SJCRH30 (cell line): ENCODE measurements at regions not wholly inside any gene's neighbourhood (a gene's known extent, or its start where the extent isn't known, plus 50 kb on each side); places are given as distances from the start of the nearest gene placed in this dataset.

Experiments used
- DNase-seq, 2 experiments: peaks; one replicate each; pipeline ENCODE4 v3.0.0-alpha.2; 2015 to 2020
- H3K27ac ChIP-seq: fragments of 250-450 bp; sonication (Bioruptor Pico); 2 replicates; pipeline ENCODE4 v1.5.1; 2020; ENCODE audit warnings: mild to moderate bottlenecking, moderate library complexity
- H3K27me3 ChIP-seq: fragments of 250-450 bp; sonication (Bioruptor Pico); 2 replicates; pipeline ENCODE4 v1.5.1; 2020; ENCODE audit warnings: mild to moderate bottlenecking, moderate library complexity
- H3K36me3 ChIP-seq: fragments of 250-450 bp; sonication (Bioruptor Pico); 2 replicates; pipeline ENCODE4 v1.5.1; 2020; ENCODE audit warnings: mild to moderate bottlenecking, moderate library complexity
- H3K4me1 ChIP-seq: fragments of 250-450 bp; sonication (Bioruptor Pico); 2 replicates; pipeline ENCODE4 v1.5.1; 2020; ENCODE audit warnings: mild to moderate bottlenecking, moderate library complexity
- H3K4me3 ChIP-seq: fragments of 250-450 bp; sonication (Bioruptor Pico); 2 replicates; pipeline ENCODE4 v1.5.1; 2020; ENCODE audit warnings: mild to moderate bottlenecking, moderate library complexity
- H3K9me3 ChIP-seq: fragments of 250-450 bp; sonication (Bioruptor Pico); replicated peaks from 2 replicates; pipeline ENCODE4 v1.5.1; 2020; ENCODE audit warnings: mild to moderate bottlenecking, moderate library complexity

- Histone ChIP-seq H3K9me3 (no peaks in the 10 kb centered on the region), H3K36me3 (no peaks in the 10 kb centered on the region), H3K4me3 (no peak overlapping the region), H3K27me3 (no peaks in the 10 kb centered on the region), H3K27ac (no peak overlapping the region), H3K4me1 (peaks cover 38% of the 10 kb centered on the region)
- peak; percentile 83 to 87 for DNase-seq
Measured at GRCh38 chr5:107808671-107809137, 138.0 kb upstream of the EFNA5 start.

DNA sequence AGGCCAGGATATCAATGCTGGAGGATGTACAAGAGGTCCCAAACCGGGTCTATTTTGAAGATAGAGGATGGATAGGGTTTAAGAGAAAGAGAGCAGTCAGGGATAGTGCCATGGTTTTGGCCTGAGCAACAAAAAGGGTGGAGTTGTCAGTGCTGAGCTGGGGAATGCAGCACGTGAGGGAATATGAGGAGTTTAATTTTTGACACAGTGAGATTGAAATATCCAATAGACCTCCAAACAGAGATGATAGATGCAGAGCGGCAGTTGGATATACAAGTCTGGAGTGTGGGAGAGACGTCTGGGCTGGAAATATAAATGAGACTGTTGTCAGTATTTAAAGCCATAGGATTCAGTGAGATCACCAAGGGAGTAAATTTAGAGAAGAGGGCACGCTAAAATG, 136.7 kb upstream of the EFNA5 start:
- Histone ChIP-seq H3K36me3 (no peaks in the 10 kb centered on the region), H3K4me1 (peaks cover 38% of the 10 kb centered on the region), H3K9me3 (no peaks in the 10 kb centered on the region), H3K27me3 (no peaks in the 10 kb centered on the region), H3K27ac (peak overlapping the region; percentile 96), H3K4me3 (no peak overlapping the region)
- DNase-seq, result no peak

DNA sequence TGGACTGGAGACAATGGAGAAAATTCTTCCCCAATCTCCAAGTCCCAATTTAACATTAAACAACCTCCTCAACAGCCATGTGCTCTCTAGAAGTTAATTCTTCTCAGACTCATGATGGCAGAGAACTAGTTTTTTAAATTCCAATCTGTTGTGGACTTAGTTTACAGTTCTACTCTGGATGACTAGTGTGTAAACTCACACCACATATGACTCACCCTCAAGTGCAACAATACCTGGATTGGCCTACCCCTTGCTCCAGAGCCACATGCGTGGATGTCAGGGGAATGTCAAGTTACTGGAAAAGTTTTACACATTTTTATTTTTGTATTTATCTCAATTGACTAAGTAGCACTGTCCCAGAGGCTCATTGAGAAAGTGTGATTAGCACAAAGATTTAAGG, 136.0 kb upstream of the EFNA5 start:
- Histone ChIP-seq H3K4me1 (peaks cover 38% of the 10 kb centered on the region), H3K27ac (peak overlapping the region; percentile 96), H3K36me3 (no peaks in the 10 kb centered on the region), H3K4me3 (peak overlapping the region; percentile 13), H3K9me3 (no peaks in the 10 kb centered on the region), H3K27me3 (no peaks in the 10 kb centered on the region)
- DNase-seq, result peak; percentile 60 to 77

DNA sequence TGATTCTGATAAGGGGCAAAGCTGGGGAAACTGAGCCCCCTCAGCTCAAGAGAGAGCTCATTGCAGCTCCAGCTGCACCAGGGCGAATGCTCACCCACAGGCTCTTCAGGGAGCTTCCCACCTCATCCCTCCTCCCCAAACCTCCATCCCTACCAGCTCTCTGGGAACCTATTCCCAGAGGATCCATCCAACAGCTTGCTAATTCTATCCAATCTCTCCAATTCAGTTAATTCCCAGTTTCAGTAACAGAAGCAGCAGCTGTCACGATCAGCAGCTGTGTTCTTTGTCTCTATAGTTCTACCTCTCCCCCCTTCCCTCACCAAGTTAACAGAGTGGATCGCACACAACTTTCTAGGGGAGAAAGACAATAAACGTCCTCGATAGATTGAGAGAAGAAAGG, 135.5 kb upstream of the EFNA5 start:
- peaks cover 38% of the 10 kb centered on the region for H3K4me1 ChIP-seq
- no peaks in the 10 kb centered on the region for H3K36me3 ChIP-seq
- H3K4me3 ChIP-seq, result peak overlapping the region; percentile 13
- DNase-seq, result peak; percentile 80 to 96
- peak overlapping the region; percentile 96 for H3K27ac ChIP-seq
- H3K9me3 ChIP-seq, result no peaks in the 10 kb centered on the region
- H3K27me3 ChIP-seq, result no peaks in the 10 kb centered on the region

DNA sequence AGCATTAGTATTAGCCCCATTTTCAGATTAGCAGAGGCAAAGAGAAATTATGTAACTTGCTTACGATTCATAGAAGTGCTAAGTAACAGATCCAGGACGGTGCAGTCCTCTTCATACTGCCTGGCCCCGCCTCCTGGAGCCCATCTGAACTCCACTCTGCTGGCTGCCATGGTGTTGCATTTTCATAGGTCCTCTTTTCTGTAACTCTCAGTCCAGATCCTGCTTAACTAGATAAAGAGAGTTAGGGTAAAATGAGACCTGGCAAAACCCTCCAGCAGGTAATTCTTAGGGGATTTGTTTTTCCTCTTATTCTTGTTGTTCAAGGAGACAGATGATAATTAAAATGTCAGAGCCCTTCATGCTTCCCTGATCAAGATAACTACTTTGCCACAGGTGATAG, 135.1 kb upstream of the EFNA5 start:
- DNase-seq, result peak in 1 of 2 experiments; percentile 62
- Histone ChIP-seq H3K27ac (peak overlapping the region; percentile 96), H3K4me1 (peaks cover 38% of the 10 kb centered on the region)

DNA sequence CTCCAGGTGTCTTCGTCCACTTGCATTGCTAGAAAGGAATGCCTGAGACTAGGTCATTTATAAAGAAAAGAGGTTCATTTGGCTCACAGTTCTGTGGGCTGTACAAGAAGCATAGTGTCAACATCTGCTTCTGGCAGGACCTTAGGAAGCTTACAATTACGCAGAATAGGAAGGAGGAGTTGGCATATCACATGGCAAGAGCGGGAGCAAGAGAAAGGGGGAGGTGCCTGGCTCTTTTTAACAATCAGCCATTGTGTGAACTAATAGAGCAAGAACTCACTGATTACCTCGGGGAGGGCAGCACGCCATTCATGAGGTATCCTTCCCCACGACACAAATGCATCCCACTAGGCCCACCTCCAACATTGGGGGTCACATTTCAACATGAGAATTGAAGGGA, 134.4 kb upstream of the EFNA5 start:
- Histone ChIP-seq H3K27ac (no peak overlapping the region), H3K4me1 (peaks cover 38% of the 10 kb centered on the region), H3K4me3 (no peak overlapping the region), H3K9me3 (no peaks in the 10 kb centered on the region), H3K27me3 (no peaks in the 10 kb centered on the region), H3K36me3 (no peaks in the 10 kb centered on the region)
- DNase-seq, result peak in 1 of 2 experiments; percentile 37

More for the DNA sequence above, 135.1 kb upstream of the EFNA5 start:
- no peaks in the 10 kb centered on the region for H3K9me3 ChIP-seq
- H3K36me3 ChIP-seq, result no peaks in the 10 kb centered on the region
- no peak overlapping the region for H3K4me3 ChIP-seq
- H3K27me3 ChIP-seq, result no peaks in the 10 kb centered on the region

DNA sequence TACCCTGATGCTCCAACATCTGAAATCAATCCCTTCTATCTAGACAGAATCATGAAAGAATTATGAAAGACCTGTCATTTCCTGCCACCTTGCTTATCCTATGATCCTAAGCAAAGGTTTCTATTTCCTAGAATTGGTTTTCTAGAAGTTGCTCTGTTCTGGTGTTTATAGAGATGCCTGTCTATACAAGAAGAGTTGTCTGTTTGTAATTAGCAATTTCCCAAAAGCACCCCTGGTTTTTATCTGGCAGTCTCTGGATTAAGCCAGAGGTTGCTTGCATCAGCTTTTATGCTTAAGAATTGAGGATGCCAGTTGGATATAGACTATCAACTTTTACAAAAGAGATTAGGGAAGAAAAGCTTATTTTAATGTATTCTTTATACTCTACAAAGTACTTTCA, 133.0 kb upstream of the EFNA5 start:
- DNase-seq, result no peak
- H3K36me3 ChIP-seq, result no peaks in the 10 kb centered on the region
- H3K4me3 ChIP-seq, result no peak overlapping the region
- H3K4me1 ChIP-seq, result peaks cover 33% of the 10 kb centered on the region
- no peaks in the 10 kb centered on the region for H3K27me3 ChIP-seq
- H3K9me3 ChIP-seq, result no peaks in the 10 kb centered on the region
- H3K27ac ChIP-seq, result no peak overlapping the region

- Histone ChIP-seq H3K36me3 (no peaks in the 10 kb centered on the region), H3K27ac (no peak overlapping the region), H3K27me3 (no peaks in the 10 kb centered on the region), H3K4me3 (no peak overlapping the region), H3K4me1 (peaks cover 8% of the 10 kb centered on the region), H3K9me3 (no peaks in the 10 kb centered on the region)
- DNase-seq, result no peak
Measured at GRCh38 chr5:107801061-107801460, 130.3 kb upstream of the EFNA5 start.

DNA sequence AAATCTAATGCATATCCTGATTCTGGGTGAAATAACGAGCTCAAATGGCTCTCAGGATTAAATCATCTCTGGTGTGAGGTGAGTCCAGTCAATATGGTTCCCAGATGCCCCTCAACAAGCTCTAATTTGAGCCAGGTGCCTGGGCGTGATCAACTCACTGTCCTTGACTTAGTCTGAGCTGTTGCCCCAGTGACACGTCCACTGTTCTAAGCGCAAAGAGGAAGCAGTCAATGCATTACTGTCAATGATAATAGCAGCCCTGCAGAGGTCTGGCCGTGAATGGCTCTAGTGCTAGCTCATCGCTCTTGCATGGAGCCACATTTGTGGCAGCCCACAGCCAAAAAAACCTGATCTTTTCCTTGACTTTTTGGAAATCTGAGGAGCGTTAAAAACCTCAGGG, 128.6 kb upstream of the EFNA5 start:
- no peaks in the 10 kb centered on the region for H3K9me3 ChIP-seq
- no peaks in the 10 kb centered on the region for H3K27me3 ChIP-seq

DNA sequence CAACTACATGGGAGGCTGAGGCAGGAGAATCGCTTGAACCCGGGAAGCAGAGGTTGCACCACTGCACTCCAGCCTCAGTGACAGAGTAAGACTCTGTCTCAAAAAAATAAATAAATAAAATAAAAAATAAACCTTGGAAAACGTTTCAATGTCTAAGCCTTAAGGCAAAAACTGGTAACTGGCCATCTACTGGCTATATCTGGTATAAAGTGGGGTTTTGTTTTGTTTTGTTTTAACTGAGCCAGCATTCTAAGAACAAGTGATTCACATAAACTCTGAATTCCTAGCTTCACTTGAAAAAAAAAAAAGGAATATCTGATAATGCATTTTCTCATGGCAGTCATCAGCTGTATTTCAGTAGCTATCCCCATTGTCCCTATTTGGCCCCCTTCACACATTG, 126.1 kb upstream of the EFNA5 start:
- Histone ChIP-seq H3K4me3 (no peak overlapping the region), H3K4me1 (peaks cover 13% of the 10 kb centered on the region), H3K27ac (no peak overlapping the region), H3K27me3 (no peaks in the 10 kb centered on the region), H3K9me3 (no peaks in the 10 kb centered on the region), H3K36me3 (no peaks in the 10 kb centered on the region)
- no peak for DNase-seq

More for the DNA sequence above, 128.6 kb upstream of the EFNA5 start:
- H3K27ac ChIP-seq, result no peak overlapping the region
- DNase-seq, result no peak
- no peaks in the 10 kb centered on the region for H3K36me3 ChIP-seq
- no peak overlapping the region for H3K4me3 ChIP-seq
- H3K4me1 ChIP-seq, result no peaks in the 10 kb centered on the region; the same call in 1 of the 2 replicates

DNA sequence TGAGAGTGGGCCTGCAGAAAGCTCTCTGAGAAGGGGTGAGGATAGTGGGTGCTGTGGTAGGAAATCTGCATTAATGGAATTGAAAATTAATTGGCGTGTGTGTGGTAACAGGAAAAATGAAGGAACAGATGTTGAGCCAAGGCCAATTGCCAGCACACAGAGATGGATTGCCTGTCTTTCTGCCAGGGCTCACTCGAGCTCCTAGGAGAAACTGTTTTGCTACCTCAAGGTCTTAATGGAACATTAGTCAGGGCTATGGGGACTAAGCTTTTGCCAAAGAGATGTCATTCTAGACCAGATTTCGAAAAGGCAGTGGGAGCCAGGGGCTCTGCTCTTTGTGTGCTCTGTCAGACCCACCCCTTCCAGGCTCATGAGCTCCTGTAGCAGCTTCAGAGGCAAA, 124.0 kb upstream of the EFNA5 start:
- H3K27me3 ChIP-seq, result no peaks in the 10 kb centered on the region
- H3K4me1 ChIP-seq, result peaks cover 13% of the 10 kb centered on the region
- no peak overlapping the region for H3K4me3 ChIP-seq
- no peak overlapping the region; the same call in 1 of the 2 replicates for H3K27ac ChIP-seq
- H3K9me3 ChIP-seq, result no peaks in the 10 kb centered on the region
- H3K36me3 ChIP-seq, result no peaks in the 10 kb centered on the region
- DNase-seq, result peak in 1 of 2 experiments; percentile 42

GRCh38 chr5:107792940-107793339, 122.2 kb upstream of the EFNA5 start:
- Histone ChIP-seq H3K4me1 (peaks cover 13% of the 10 kb centered on the region), H3K27me3 (no peaks in the 10 kb centered on the region), H3K27ac (peak overlapping the region; percentile 61), H3K4me3 (no peak overlapping the region), H3K36me3 (no peaks in the 10 kb centered on the region), H3K9me3 (no peaks in the 10 kb centered on the region)
- DNase-seq, result peak; percentile 30 to 61

GRCh38 chr5:107790671-107791070, 119.9 kb upstream of the EFNA5 start:
- H3K36me3 ChIP-seq, result no peaks in the 10 kb centered on the region
- H3K9me3 ChIP-seq, result no peaks in the 10 kb centered on the region
- DNase-seq, result no peak
- peaks cover 13% of the 10 kb centered on the region for H3K4me1 ChIP-seq
- H3K27me3 ChIP-seq, result no peaks in the 10 kb centered on the region
- no peak overlapping the region for H3K27ac ChIP-seq
- no peak overlapping the region for H3K4me3 ChIP-seq

DNA sequence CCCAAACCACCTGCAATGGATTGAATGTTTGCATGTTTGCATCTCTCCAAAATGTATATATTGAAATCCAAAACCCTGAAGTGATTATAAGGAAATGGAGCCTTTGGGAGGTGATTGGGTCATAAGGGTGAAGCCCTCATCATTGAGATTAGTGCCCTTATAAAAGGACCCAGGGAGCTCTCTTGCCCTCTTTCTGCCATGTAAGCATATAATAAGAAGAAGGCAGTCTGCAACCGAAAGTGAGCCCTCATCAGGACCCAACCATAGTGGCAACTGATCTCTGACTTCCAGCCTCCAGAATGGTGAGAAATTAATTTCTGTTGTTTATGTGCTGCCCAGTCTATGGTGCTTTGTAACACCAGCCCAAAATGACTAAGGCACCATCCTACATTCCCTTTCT, 115.7 kb upstream of the EFNA5 start:
- no peak for DNase-seq
- Histone ChIP-seq H3K4me3 (no peak overlapping the region), H3K9me3 (no peaks in the 10 kb centered on the region), H3K36me3 (no peaks in the 10 kb centered on the region), H3K27ac (no peak overlapping the region), H3K4me1 (no peaks in the 10 kb centered on the region), H3K27me3 (no peaks in the 10 kb centered on the region)

GRCh38 chr5:107783551-107783950, 112.8 kb upstream of the EFNA5 start:
- Histone ChIP-seq H3K9me3 (peaks cover 8% of the 10 kb centered on the region), H3K4me1 (peaks cover 15% of the 10 kb centered on the region), H3K27me3 (no peaks in the 10 kb centered on the region), H3K27ac (no peak overlapping the region), H3K36me3 (no peaks in the 10 kb centered on the region), H3K4me3 (no peak overlapping the region)
- DNase-seq, result no peak

DNA sequence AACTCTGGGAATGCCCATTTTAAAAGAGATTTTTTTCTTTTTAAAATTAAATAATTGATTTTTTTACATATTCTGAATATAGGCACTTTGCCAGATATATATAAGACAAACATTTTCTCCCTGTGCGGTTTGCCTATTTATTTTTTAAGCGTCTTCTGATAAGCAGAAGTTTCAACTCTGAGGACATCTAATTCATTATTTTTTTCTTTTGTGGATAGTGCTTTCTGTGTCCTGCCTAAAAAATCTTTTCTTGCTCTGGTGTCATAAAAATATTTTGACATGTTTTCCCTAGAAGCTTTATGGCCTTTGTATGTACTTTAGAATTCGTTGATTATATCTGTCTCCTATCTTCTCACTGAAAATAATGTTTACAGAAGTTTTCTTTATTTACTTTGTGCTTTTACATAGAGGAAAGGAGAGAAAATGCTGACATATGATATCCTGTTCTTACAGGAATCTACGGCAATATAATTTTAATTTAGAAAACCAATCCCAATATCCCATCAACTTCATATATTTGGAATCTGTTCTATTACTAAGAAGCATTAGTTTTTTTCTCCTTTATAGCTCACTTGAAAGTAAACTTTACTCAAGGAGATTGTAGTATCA, 111.9 kb upstream of the EFNA5 start:
- no peaks in the 10 kb centered on the region for H3K36me3 ChIP-seq
- H3K4me1 ChIP-seq, result peaks cover 23% of the 10 kb centered on the region
- H3K27me3 ChIP-seq, result no peaks in the 10 kb centered on the region
- no peak overlapping the region for H3K27ac ChIP-seq
- peaks cover 8% of the 10 kb centered on the region for H3K9me3 ChIP-seq
- H3K4me3 ChIP-seq, result no peak overlapping the region
- DNase-seq, result no peak
